HCT116 (cell line): ENCODE measurements at regions not wholly inside any gene's neighbourhood (a gene's known extent, or its start where the extent isn't known, plus 50 kb on each side); places are given as distances from the start of the nearest gene placed in this dataset.

Experiments used
- ATAC-seq: fragments of 200-7000 bp; cut with Tn5 transposase; 2 replicates; pipeline ENCODE4 v1.9.1; 2020; ENCODE audit warnings: mild to moderate bottlenecking, moderate library complexity
- BruUV-seq: library from RNA; stranded (reverse); fragments of 400-500 nt; replicated peaks from 2 replicates; lab custom pipeline; 2021; lab: Mats Ljungman, UMichigan
- CTCF ChIA-PET: fragments of 300-600 bp; sonication (Branson Sonifier 250); formaldehyde crosslinking; loops from one replicate; lab custom pipeline; 2021; ENCODE audit warnings: antibody characterized with exemption; lab: Charles Lee
- POLR2A ChIA-PET: fragments of 300-600, 350-600 bp; sonication (Branson Sonifier 250); formaldehyde crosslinking; loops from one replicate; lab custom pipeline; 2021; ENCODE audit warnings: antibody characterized with exemption; lab: Charles Lee
- RAD21 ChIA-PET, 2 experiments: fragments of 300-600 bp; sonication (Branson Sonifier 250); formaldehyde crosslinking; loops; one replicate each; lab custom pipeline; 2023; ENCODE audit warnings: low total read pairs in 2 of 2; ENCODE audit not compliant: uncharacterized antibody in 2 of 2, unreplicated experiment in 2 of 2, low non-redundant PET in 1 of 2; lab: Charles Lee
- DNase-seq: peaks from one replicate; pipeline ENCODE4 v3.0.0-alpha.2; 2010; ENCODE audit warnings: low read depth, low spot score
- H2AFZ ChIP-seq: fragments of 200-600 bp; shearing (Covaris generic), sonication (generic); 2 replicates; pipeline ENCODE4 v1.6.1; 2017; ENCODE audit warnings: low read depth, mixed run types, mixed read lengths, antibody characterized with exemption, low read length; ENCODE audit not compliant: poor library complexity, severe bottlenecking
- H3K27ac ChIP-seq: 2 replicates; pipeline ENCODE4 v1.5.1; 2012; ENCODE audit warnings: low read depth, low read length
- H3K27me3 ChIP-seq: fragments of 200-600 bp; sonication (generic); 2 replicates; pipeline ENCODE4 v1.6.1; 2016; ENCODE audit warnings: mixed run types, low read length, mixed read lengths; ENCODE audit not compliant: insufficient read depth
- H3K36me3 ChIP-seq, 2 experiments: fragments of 200-500 bp in 1 of 2; fragments of 200-600 bp in 1 of 2; sonication (Bioruptor generic) in 1 of 2; sonication (generic) in 1 of 2; 2 replicates each; pipeline versions ENCODE4 v1.5.1 to v1.6.1; 2014 to 2016; ENCODE audit warnings: low read length in 2 of 2, inconsistent platforms in 1 of 2, mixed read lengths in 1 of 2, mixed run types in 1 of 2; ENCODE audit not compliant: insufficient read depth in 2 of 2, control insufficient read depth in 1 of 2
- H3K4me1 ChIP-seq, 2 experiments: fragments of 200-600 bp in 1 of 2; sonication (generic) in 1 of 2; 2 replicates each; pipeline versions ENCODE4 v1.5.1 to v1.6.1; 2012 to 2017; ENCODE audit warnings: low read length in 2 of 2, inconsistent platforms in 1 of 2, mild to moderate bottlenecking in 1 of 2, mixed read lengths in 1 of 2, mixed run types in 1 of 2, moderate library complexity in 1 of 2; ENCODE audit not compliant: insufficient read depth in 2 of 2, control insufficient read depth in 1 of 2
- H3K4me2 ChIP-seq: fragments of 200-600 bp; sonication (generic); 2 replicates; pipeline ENCODE4 v1.6.1; 2017; ENCODE audit warnings: mixed run types, low read length, mixed read lengths
- H3K4me3 ChIP-seq, 2 experiments: fragments of 200-600 bp in 1 of 2; sonication (generic) in 1 of 2; replicated peaks in 1 of 2; 2 replicates each; pipeline ENCODE4 v1.5.1; 2011 to 2016; ENCODE audit warnings: low read length in 2 of 2, control low read depth in 1 of 2, low read depth in 1 of 2, mild to moderate bottlenecking in 1 of 2, mixed read lengths in 1 of 2, mixed run types in 1 of 2
- H3K79me2 ChIP-seq: fragments of 200-600 bp; sonication (generic); 2 replicates; pipeline ENCODE4 v1.6.1; 2017; ENCODE audit warnings: mild to moderate bottlenecking, mixed run types, low read length, moderate library complexity, mixed read lengths; ENCODE audit not compliant: insufficient read depth
- H3K9ac ChIP-seq: fragments of 200-600 bp; sonication (generic); 2 replicates; pipeline ENCODE4 v1.6.1; 2016; ENCODE audit warnings: low read length, mixed read lengths
- H3K9me2 ChIP-seq: fragments of 200-600 bp; sonication (generic), shearing (Covaris generic); 2 replicates; pipeline ENCODE4 v1.6.1; 2017; ENCODE audit warnings: mixed run types, mild to moderate bottlenecking, moderate library complexity; ENCODE audit not compliant: insufficient read depth
- H3K9me3 ChIP-seq, 2 experiments: fragments of 200-500 bp in 1 of 2; fragments of 200-600 bp in 1 of 2; sonication (Bioruptor generic) in 1 of 2; sonication (generic) in 1 of 2; 2 replicates each; pipeline ENCODE4 v1.6.1; 2014 to 2017; ENCODE audit warnings: low read length in 2 of 2, mixed read lengths in 2 of 2, inconsistent platforms in 1 of 2, low read depth in 1 of 2, mild to moderate bottlenecking in 1 of 2, mixed run types in 1 of 2, moderate library complexity in 1 of 2; ENCODE audit not compliant: control insufficient read depth in 1 of 2, insufficient read depth in 1 of 2
- H4K20me1 ChIP-seq: fragments of 200-600 bp; sonication (generic), shearing (Covaris generic); 2 replicates; pipeline ENCODE4 v1.6.1; 2017; ENCODE audit warnings: mixed run types, mild to moderate bottlenecking, moderate library complexity; ENCODE audit not compliant: insufficient read depth
- EGR1 ChIP-seq: IDR thresholded peaks from 2 replicates; pipeline ENCODE4 v1.6.1; 2012; ENCODE audit warnings: low read depth
- JUND ChIP-seq: IDR thresholded peaks from 2 replicates; pipeline ENCODE4 v1.6.1; 2012
- POLR2A ChIP-seq: IDR thresholded peaks from 2 replicates; pipeline ENCODE4 v1.7.0; 2011; ENCODE audit warnings: borderline replicate concordance; ENCODE audit not compliant: insufficient read depth, insufficient read length; ENCODE audit errors: extremely low read depth
- TCF7L2 ChIP-seq: IDR thresholded peaks from 2 replicates; pipeline ENCODE4 v1.7.0; 2011; ENCODE audit warnings: borderline replicate concordance, inconsistent platforms; ENCODE audit not compliant: insufficient read depth, insufficient read length; ENCODE audit errors: extremely low read depth
- intact Hi-C: fragments of 100-400 bp; cut with micrococcal nuclease; formaldehyde crosslinking; loops from 2 replicates; pipeline ENCODE4 v1.10.0; 2022

DNA sequence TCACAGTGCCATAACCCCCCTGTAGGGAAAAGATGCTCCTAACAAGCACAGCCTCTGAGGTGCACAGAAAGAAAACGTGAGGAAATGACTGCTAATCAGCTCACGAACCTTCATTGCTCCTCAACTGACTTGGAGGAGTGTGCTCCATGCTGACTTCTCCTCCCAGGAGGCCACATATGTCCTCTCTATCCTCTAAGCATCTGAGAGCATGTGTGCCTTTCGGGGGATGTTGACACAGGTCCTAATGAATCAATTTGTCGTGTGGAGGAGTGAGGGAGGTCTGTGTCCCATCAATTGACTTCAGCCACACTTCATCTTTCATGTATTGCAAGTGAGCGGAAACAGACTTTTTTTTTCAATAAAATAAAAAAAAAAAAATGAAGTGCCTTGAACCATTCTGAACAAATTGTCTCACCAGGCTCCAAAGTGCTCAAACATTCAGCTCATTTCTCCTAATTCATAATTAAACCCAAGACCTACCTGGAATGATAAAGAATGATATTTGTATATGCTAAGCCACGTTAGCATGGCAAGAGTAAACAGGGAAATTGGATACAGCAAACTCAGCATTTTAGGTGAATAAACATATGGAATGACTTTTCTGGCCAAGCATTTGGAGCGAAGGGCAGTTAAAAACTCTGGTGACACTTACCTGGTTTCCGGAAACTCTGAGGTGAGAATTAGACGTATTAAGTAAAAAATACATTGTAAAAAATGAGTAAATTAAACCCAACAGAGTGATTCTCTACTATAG lies 317.6 kb upstream of the FAT3 start:
- TF ChIP-seq TCF7L2 (no peak), EGR1 (no peak), JUND (no peak)
- peaks cover 3 to 16% of the 10 kb centered on the region in 2 experiments; a peak in 2 of 4 replicates for H3K9me3 ChIP-seq
- ATAC-seq, result no peak

DNA sequence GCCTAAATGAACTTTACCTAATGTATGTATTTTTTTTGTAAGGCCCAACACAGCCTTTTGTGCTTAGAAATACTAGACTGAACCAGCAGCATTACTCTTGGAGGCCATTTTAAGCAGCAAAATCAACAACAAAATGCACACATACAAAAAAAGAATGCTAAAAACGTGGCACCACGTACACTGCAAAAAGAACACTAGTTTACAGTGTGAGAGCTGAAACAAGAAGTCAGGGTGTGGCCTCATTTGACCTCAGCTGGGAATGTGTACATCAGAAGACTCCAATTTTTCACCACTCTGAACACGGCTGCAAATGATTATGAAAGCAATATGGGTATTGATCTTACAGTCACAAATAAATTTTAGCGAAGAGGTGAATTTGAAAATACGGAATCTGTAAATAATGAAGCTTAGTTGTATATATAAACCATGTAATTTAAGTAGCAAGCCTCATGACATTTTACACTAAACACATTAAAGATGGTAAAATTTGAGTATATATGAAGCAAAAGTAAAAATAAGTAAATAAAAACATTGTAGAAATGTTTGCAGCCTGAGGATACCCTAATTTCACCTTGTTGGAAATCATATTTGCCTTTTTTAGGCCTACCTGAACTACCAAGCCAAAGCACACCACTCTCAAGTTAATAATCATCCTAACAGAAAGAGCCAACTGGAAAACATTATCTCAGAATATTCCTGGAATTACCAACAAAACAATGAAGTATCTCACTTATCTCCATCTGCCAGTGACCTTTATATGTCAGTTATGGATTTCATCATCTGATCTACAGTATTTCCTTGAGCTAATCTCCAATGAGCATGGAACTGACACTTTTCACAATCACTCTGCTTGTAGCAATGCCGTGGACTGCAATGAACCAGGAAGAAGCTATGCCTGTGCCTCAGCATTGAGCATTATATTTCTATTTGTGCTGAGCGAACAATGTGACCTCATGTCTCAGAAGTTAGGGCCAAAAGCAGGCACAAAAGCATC lies 319.5 kb upstream of the FAT3 start:
- Histone ChIP-seq H3K4me2 (no peak overlapping the region), H3K9ac (no peak overlapping the region), H3K4me1 (no peaks in the 10 kb centered on the region), H3K9me3 (peaks cover 0 to 18% of the 10 kb centered on the region in 2 experiments; a peak in 2 of 4 replicates), H3K9me2 (no peaks in the 10 kb centered on the region), H4K20me1 (no peaks in the 10 kb centered on the region), H3K79me2 (no peaks in the 10 kb centered on the region), H3K27ac (no peak overlapping the region), H3K27me3 (no peaks in the 10 kb centered on the region), H2AFZ (no peak overlapping the region), H3K36me3 (no peaks in the 10 kb centered on the region), H3K4me3 (no peak overlapping the region)
- POLR2A ChIA-PET, result no interaction called here
- CTCF ChIA-PET, result no interaction called here
- intact Hi-C loops, result no loop called here
- no TSS peak for BruUV-seq
- no peak for DNase-seq
- ATAC-seq, result no peak
- TF ChIP-seq POLR2A, result no peak
- RAD21 ChIA-PET, result no interaction called here

More for the DNA sequence above, 317.6 kb upstream of the FAT3 start:
- H3K4me2 ChIP-seq, result no peak overlapping the region
- no peak overlapping the region for H3K9ac ChIP-seq
- H4K20me1 ChIP-seq, result no peaks in the 10 kb centered on the region
- no peak overlapping the region for H3K27ac ChIP-seq
- H3K27me3 ChIP-seq, result no peaks in the 10 kb centered on the region
- H3K4me3 ChIP-seq, result no peak overlapping the region
- ChIA-PET POLR2A (no interaction called here), RAD21 (no interaction called here), CTCF (no interaction called here)
- no TSS peak for BruUV-seq
- DNase-seq, result no peak
- H3K4me1 ChIP-seq, result no peaks in the 10 kb centered on the region
- H3K79me2 ChIP-seq, result no peaks in the 10 kb centered on the region
- no peaks in the 10 kb centered on the region for H3K36me3 ChIP-seq
- H2AFZ ChIP-seq, result no peak overlapping the region
- no peaks in the 10 kb centered on the region for H3K9me2 ChIP-seq
- intact Hi-C loops, result no loop called here
